ENCODE measurements at regions not wholly inside any gene's neighbourhood (a gene's known extent, or its start where the extent isn't known, plus 50 kb on each side); places are given as distances from the start of the nearest gene placed in this dataset.

DNA sequence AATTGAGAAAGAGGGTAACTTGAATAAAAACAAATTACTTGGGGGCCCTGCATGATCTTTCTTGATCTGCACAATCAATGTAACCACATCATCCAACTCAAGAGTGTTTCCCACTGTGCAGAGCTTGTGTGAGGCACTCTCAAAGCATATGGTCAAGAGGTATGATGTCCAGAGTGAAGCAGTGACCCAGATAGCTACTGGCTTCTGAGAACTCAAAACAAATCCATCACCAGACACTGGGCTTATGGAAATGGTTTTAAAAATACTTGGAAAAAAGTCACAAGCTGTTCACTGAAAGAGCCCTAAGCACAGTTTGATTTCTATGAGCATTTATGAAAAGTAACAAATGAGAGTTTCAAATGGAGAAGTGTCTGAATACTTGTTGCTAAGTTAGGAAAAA is 361.0 kb downstream of the GRXCR1 start:
- Mint-ChIP-seq H3K27me3 (ENCODE audit: insufficient read depth, unreplicated experiment) (no peaks in the 10 kb centered on the region), H3K27ac (ENCODE audit: unreplicated experiment) (no peak overlapping the region), H3K36me3 (ENCODE audit: insufficient read depth, unreplicated experiment) (no peaks in the 10 kb centered on the region), H3K9me3 (ENCODE audit: unreplicated experiment) (no peaks in the 10 kb centered on the region), H3K4me1 (ENCODE audit: low read depth, unreplicated experiment) (no peaks in the 10 kb centered on the region), H3K4me3 (ENCODE audit: unreplicated experiment) (no peak overlapping the region)
- H3K36me3 ChIP-seq (ENCODE audit: control insufficient read depth, insufficient read depth, low read length), result no peaks in the 10 kb centered on the region
- no peaks in the 10 kb centered on the region for H3K27me3 ChIP-seq (replicated peaks; ENCODE audit: control insufficient read depth, insufficient read depth, low read length)
- intact Hi-C loops (cut with micrococcal nuclease; ENCODE audit: unreplicated experiment), result no loop called here
- CTCF ChIA-PET, result no interaction called here
- no peak for DNase-seq
- BruUV-seq (replicated peaks), result no TSS peak
- no peaks in the 10 kb centered on the region for H3K9me3 ChIP-seq
- POLR2A ChIA-PET, result no interaction called here
- H3K4me3 ChIP-seq (ENCODE audit: low read depth, low read length), result no peak overlapping the region
- TF ChIP-seq, protein P1, sequence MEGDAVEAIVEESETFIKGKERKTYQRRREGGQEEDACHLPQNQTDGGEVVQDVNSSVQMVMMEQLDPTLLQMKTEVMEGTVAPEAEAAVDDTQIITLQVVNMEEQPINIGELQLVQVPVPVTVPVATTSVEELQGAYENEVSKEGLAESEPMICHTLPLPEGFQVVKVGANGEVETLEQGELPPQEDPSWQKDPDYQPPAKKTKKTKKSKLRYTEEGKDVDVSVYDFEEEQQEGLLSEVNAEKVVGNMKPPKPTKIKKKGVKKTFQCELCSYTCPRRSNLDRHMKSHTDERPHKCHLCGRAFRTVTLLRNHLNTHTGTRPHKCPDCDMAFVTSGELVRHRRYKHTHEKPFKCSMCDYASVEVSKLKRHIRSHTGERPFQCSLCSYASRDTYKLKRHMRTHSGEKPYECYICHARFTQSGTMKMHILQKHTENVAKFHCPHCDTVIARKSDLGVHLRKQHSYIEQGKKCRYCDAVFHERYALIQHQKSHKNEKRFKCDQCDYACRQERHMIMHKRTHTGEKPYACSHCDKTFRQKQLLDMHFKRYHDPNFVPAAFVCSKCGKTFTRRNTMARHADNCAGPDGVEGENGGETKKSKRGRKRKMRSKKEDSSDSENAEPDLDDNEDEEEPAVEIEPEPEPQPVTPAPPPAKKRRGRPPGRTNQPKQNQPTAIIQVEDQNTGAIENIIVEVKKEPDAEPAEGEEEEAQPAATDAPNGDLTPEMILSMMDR (IDR thresholded peaks at IDR 0.05; ENCODE audit: insufficient read depth in 1 of 2, low read depth in 1 of 2, low read length in 1 of 2, severe bottlenecking in 1 of 2, unreplicated experiment in 1 of 2), result no peak
- H3K4me1 ChIP-seq, result no peaks in the 10 kb centered on the region

DNA sequence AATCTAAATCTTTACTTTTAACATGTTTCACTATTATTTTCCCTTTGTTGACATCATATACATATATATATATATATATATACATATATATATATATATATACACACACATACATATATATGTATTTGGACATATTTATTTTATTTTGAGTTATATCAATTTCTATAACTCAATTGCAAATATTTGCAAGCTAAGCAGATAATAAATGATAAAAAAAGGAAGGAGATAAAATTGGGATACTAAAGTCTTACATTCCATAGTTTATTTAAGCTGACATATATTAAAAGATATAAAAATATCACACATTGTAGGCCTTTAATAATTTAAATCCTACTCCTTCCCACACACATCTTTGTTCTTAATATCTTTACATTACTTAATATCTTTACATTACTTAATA is 372.2 kb downstream of the GRXCR1 start:
- H3K27me3 Mint-ChIP-seq (ENCODE audit: insufficient read depth, unreplicated experiment), result peaks cover 2% of the 10 kb centered on the region
- no peak overlapping the region for H3K27ac Mint-ChIP-seq (ENCODE audit: unreplicated experiment)
- no peaks in the 10 kb centered on the region; the same call in 1 of the 2 replicates for H3K9me3 ChIP-seq
- H3K36me3 Mint-ChIP-seq (ENCODE audit: insufficient read depth, unreplicated experiment), result no peaks in the 10 kb centered on the region
- no peak for DNase-seq
- peaks cover 10% of the 10 kb centered on the region for H3K9me3 Mint-ChIP-seq (ENCODE audit: unreplicated experiment)
- TF ChIP-seq, protein P1 (IDR thresholded peaks at IDR 0.05; ENCODE audit: insufficient read depth in 1 of 2, low read depth in 1 of 2, low read length in 1 of 2, severe bottlenecking in 1 of 2, unreplicated experiment in 1 of 2), result no peak
- no peak overlapping the region for H3K4me3 ChIP-seq (ENCODE audit: low read depth, low read length)
- ChIA-PET CTCF (no interaction called here), POLR2A (no interaction called here)
- H3K4me1 ChIP-seq, result no peaks in the 10 kb centered on the region
- no peaks in the 10 kb centered on the region for H3K27me3 ChIP-seq (replicated peaks; ENCODE audit: control insufficient read depth, insufficient read depth, low read length)
- no TSS peak for BruUV-seq (replicated peaks)
- no peaks in the 10 kb centered on the region for H3K36me3 ChIP-seq (ENCODE audit: control insufficient read depth, insufficient read depth, low read length)
- intact Hi-C loops (cut with micrococcal nuclease; ENCODE audit: unreplicated experiment), result no loop called here
- no peaks in the 10 kb centered on the region for H3K4me1 Mint-ChIP-seq (ENCODE audit: low read depth, unreplicated experiment)
- no peak overlapping the region for H3K4me3 Mint-ChIP-seq (ENCODE audit: unreplicated experiment)

DNA sequence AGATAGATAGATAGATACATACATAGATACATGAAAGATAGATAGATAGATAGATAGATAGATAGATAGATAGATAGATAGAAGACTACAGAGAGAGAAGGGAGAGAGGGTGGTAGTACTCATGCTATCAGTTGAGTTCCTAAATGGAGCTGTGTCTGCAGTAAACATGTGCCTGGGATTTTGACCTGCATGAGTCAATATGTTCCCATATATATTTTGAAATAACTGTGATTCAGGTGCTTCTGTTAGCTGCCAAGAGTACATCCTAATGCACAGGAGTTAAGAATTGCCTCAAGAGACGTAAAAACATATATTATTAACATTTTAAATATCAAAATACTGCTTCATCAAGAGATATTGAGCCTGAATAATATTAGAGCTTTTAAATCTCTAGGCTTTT is 379.4 kb downstream of the GRXCR1 start:
- H3K27me3 ChIP-seq (replicated peaks; ENCODE audit: control insufficient read depth, insufficient read depth, low read length), result no peaks in the 10 kb centered on the region
- Mint-ChIP-seq H3K4me3 (ENCODE audit: unreplicated experiment) (no peak overlapping the region), H3K36me3 (ENCODE audit: insufficient read depth, unreplicated experiment) (no peaks in the 10 kb centered on the region), H3K27ac (ENCODE audit: unreplicated experiment) (no peak overlapping the region), H3K27me3 (ENCODE audit: insufficient read depth, unreplicated experiment) (no peaks in the 10 kb centered on the region), H3K9me3 (ENCODE audit: unreplicated experiment) (no peaks in the 10 kb centered on the region), H3K4me1 (ENCODE audit: low read depth, unreplicated experiment) (no peaks in the 10 kb centered on the region)
- CTCF ChIA-PET, result no interaction called here
- TF ChIP-seq, protein P1 (IDR thresholded peaks at IDR 0.05; ENCODE audit: insufficient read depth in 1 of 2, low read depth in 1 of 2, low read length in 1 of 2, severe bottlenecking in 1 of 2, unreplicated experiment in 1 of 2), result no peak
- intact Hi-C loops (cut with micrococcal nuclease; ENCODE audit: unreplicated experiment), result no loop called here
- no peak for DNase-seq
- H3K4me3 ChIP-seq (ENCODE audit: low read depth, low read length), result no peak overlapping the region
- POLR2A ChIA-PET, result no interaction called here
- H3K4me1 ChIP-seq, result no peaks in the 10 kb centered on the region
- H3K36me3 ChIP-seq (ENCODE audit: control insufficient read depth, insufficient read depth, low read length), result no peaks in the 10 kb centered on the region
- no TSS peak for BruUV-seq (replicated peaks)
- H3K9me3 ChIP-seq, result no peaks in the 10 kb centered on the region

Data from Caco-2 (cell line).